ENCODE measurements at regions not wholly inside any gene's neighbourhood (a gene's known extent, or its start where the extent isn't known, plus 50 kb on each side); places are given as distances from the start of the nearest gene placed in this dataset.

- TF ChIP-seq CTCF (conservative IDR thresholded peaks at IDR 0.05; ENCODE audit: low read depth, low read length), result no peak
- DNase-seq (ENCODE audit: low read depth), result no peak
- H3K4me3 ChIP-seq (ENCODE audit: low read depth, low read length), result no peak overlapping the region
Measured at GRCh38 chrX:16394290-16394689, 227.0 kb downstream of the MAGEB17 start.

- H3K4me3 ChIP-seq (ENCODE audit: low read depth, low read length), result no peak overlapping the region
- no peak for DNase-seq (ENCODE audit: low read depth)
- no peak for TF ChIP-seq CTCF (conservative IDR thresholded peaks at IDR 0.05; ENCODE audit: low read depth, low read length)
Measured at GRCh38 chrX:16403808-16404207, 236.5 kb downstream of the MAGEB17 start.

GRCh38 chrX:16416588-16416987, 233.4 kb upstream of the S100G start:
- TF ChIP-seq CTCF (conservative IDR thresholded peaks at IDR 0.05; ENCODE audit: low read depth, low read length), result no peak
- no peak for DNase-seq (ENCODE audit: low read depth)
- no peak overlapping the region for H3K4me3 ChIP-seq (ENCODE audit: low read depth, low read length)

- TF ChIP-seq CTCF (conservative IDR thresholded peaks at IDR 0.05; ENCODE audit: low read depth, low read length), result no peak
- DNase-seq (ENCODE audit: low read depth), result no peak
- no peak overlapping the region for H3K4me3 ChIP-seq (ENCODE audit: low read depth, low read length)
Measured at GRCh38 chrX:16418650-16419049, 231.3 kb upstream of the S100G start.

- no peak for DNase-seq (ENCODE audit: low read depth)
- no peak for TF ChIP-seq CTCF (conservative IDR thresholded peaks at IDR 0.05; ENCODE audit: low read depth, low read length)
- H3K4me3 ChIP-seq (ENCODE audit: low read depth, low read length), result no peak overlapping the region
Measured at GRCh38 chrX:16427668-16428067, 222.3 kb upstream of the S100G start.

- DNase-seq (ENCODE audit: low read depth), result no peak
- no peak for TF ChIP-seq CTCF (conservative IDR thresholded peaks at IDR 0.05; ENCODE audit: low read depth, low read length)
- no peak overlapping the region for H3K4me3 ChIP-seq (ENCODE audit: low read depth, low read length)
Measured at GRCh38 chrX:16429406-16429805, 220.6 kb upstream of the S100G start.

- DNase-seq (ENCODE audit: low read depth), result no peak
- H3K4me3 ChIP-seq (ENCODE audit: low read depth, low read length), result no peak overlapping the region
- TF ChIP-seq CTCF (conservative IDR thresholded peaks at IDR 0.05; ENCODE audit: low read depth, low read length), result no peak
Measured at GRCh38 chrX:16431266-16431665, 218.7 kb upstream of the S100G start.

All from epithelial cell of proximal tubule (primary cell).